Stimulated activated effector memory CD8-positive, alpha-beta T cell treated with anti-CD3 and anti-CD28 coated beads, Interleukin-12 subunit alpha, Interleukin-12 subunit beta, amount 100 ng/mL, for 72 hours (primary cell): ENCODE measurements at regions not wholly inside any gene's neighbourhood (a gene's known extent, or its start where the extent isn't known, plus 50 kb on each side); places are given as distances from the start of the nearest gene placed in this dataset.

Experiments used
- ATAC-seq: fragments of 150-1000 bp; cut with Tn5 transposase; 2 replicates; pipeline ENCODE4 v1.10.0; 2021
- DNase-seq, 2 donors: peaks; one replicate each; pipeline ENCODE4 v3.0.0; 2021 to 2022; ENCODE audit warnings: low spot score in 2 of 2
- H3K27ac Mint-ChIP-seq: one replicate; pipeline ENCODE4 v1.8.0; 2022; ENCODE audit warnings: mild to moderate bottlenecking, mixed read lengths
- H3K36me3 Mint-ChIP-seq: one replicate; pipeline ENCODE4 v1.8.0; 2022; ENCODE audit warnings: mild to moderate bottlenecking, mixed read lengths
- H3K4me1 Mint-ChIP-seq: one replicate; pipeline ENCODE4 v1.8.0; 2022; ENCODE audit warnings: mixed read lengths
- H3K4me3 Mint-ChIP-seq: one replicate; pipeline ENCODE4 v1.8.0; 2022; ENCODE audit warnings: mild to moderate bottlenecking, mixed read lengths
- H3K9me3 Mint-ChIP-seq: one replicate; pipeline ENCODE4 v1.8.0; 2022; ENCODE audit warnings: mixed read lengths

DNA sequence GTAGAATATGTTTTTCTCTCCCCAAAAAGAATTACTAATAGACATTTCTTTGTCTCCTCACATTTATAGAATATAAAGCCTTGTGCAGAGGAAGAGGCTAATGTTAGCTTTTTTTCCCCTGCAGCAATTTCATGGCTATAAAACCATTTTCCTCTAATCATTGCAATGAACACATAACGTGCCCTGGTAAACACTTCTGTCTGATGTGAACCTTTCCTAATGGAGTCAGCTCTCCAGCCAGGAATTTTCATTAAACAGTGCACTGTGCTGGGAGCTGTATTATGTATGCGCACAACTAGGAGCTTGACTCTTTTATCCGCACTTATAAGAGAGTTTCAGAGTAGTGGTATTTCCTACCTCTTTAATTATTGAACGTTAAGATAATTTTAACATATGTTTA lies 63.9 kb upstream of the SPATS2L start:
- DNase-seq = no peak
- H3K36me3 Mint-ChIP-seq = no peaks in the 10 kb centered on the region
- H3K4me1 Mint-ChIP-seq = peaks cover 6% of the 10 kb centered on the region
- no peak overlapping the region for H3K27ac Mint-ChIP-seq
- H3K4me3 Mint-ChIP-seq = no peak overlapping the region
- no peaks in the 10 kb centered on the region for H3K9me3 Mint-ChIP-seq
- no peak for ATAC-seq

DNA sequence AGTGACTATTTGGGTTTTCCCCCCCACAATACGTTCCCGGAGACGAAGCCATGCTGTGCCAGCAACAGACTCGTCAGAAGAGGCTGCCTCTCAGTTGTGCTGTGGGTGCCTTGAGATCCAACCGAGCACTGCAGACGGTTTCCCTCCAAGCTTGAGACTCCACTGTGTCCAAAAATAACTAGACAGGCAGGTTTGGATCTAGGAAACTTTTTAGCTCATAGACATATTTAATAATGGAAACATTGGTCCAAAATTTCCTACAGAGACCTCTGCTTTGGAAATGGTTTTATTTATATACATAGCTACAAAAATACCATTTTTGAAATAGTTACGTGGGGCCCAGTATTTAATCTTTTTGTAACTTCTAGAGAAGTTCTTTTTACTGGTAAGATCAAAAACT lies 63.1 kb upstream of the SPATS2L start:
- Mint-ChIP-seq H3K9me3 (no peaks in the 10 kb centered on the region), H3K36me3 (no peaks in the 10 kb centered on the region), H3K4me1 (peaks cover 6% of the 10 kb centered on the region), H3K4me3 (no peak overlapping the region), H3K27ac (no peak overlapping the region)
- DNase-seq = no peak
- no peak for ATAC-seq

GRCh38 chr2:200244111-200244510 lies 62.4 kb upstream of the SPATS2L start:
- Mint-ChIP-seq H3K4me1 (peaks cover 3% of the 10 kb centered on the region), H3K27ac (no peak overlapping the region), H3K4me3 (no peak overlapping the region), H3K9me3 (no peaks in the 10 kb centered on the region), H3K36me3 (no peaks in the 10 kb centered on the region)
- ATAC-seq (no peak), DNase-seq (no peak)

- no peaks in the 10 kb centered on the region for H3K9me3 Mint-ChIP-seq
- ATAC-seq = no peak
These were observed 59.0 kb upstream of the SPATS2L start for GRCh38 chr2:200247494-200247893.

GRCh38 chr2:200252265-200253067 lies 54.0 kb upstream of the SPATS2L start:
- Mint-ChIP-seq H3K9me3 (no peaks in the 10 kb centered on the region), H3K4me1 (no peaks in the 10 kb centered on the region), H3K27ac (no peak overlapping the region), H3K4me3 (no peak overlapping the region), H3K36me3 (no peaks in the 10 kb centered on the region)
- ATAC-seq (no peak), DNase-seq (no peak)

More at GRCh38 chr2:200247494-200247893, 59.0 kb upstream of the SPATS2L start:
- no peak for DNase-seq
- Mint-ChIP-seq H3K4me3 (no peak overlapping the region), H3K36me3 (no peaks in the 10 kb centered on the region), H3K4me1 (no peaks in the 10 kb centered on the region), H3K27ac (no peak overlapping the region)

- DNase-seq = no peak
- Mint-ChIP-seq H3K4me3 (no peak overlapping the region), H3K36me3 (no peaks in the 10 kb centered on the region), H3K9me3 (no peaks in the 10 kb centered on the region), H3K4me1 (no peaks in the 10 kb centered on the region), H3K27ac (no peak overlapping the region)
- ATAC-seq = no peak
These were observed 52.9 kb upstream of the SPATS2L start for GRCh38 chr2:200253639-200254038.

DNA sequence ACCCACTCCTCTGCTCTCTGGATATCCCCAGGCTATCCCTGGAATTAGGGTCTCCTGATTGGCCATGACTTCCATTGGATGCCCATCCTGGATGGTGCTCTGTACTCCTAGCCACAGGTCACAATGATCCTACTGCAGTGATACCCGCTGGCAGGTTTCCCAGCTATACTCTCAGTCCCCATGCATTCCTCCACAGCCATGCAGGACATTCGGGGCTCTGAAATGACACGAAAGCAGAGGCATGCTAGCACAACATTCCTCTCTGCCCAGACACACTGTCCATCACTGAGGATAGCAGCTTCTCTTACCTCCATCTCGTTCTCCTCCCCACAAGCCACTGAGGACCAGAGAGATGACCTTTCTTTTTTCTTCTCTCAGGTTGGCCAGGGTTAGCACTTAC lies 51.7 kb upstream of the SPATS2L start:
- no peaks in the 10 kb centered on the region for H3K9me3 Mint-ChIP-seq
- DNase-seq = no peak
- H3K4me3 Mint-ChIP-seq = no peak overlapping the region
- H3K36me3 Mint-ChIP-seq = no peaks in the 10 kb centered on the region
- H3K4me1 Mint-ChIP-seq = no peaks in the 10 kb centered on the region
- H3K27ac Mint-ChIP-seq = no peak overlapping the region
- ATAC-seq = no peak

DNA sequence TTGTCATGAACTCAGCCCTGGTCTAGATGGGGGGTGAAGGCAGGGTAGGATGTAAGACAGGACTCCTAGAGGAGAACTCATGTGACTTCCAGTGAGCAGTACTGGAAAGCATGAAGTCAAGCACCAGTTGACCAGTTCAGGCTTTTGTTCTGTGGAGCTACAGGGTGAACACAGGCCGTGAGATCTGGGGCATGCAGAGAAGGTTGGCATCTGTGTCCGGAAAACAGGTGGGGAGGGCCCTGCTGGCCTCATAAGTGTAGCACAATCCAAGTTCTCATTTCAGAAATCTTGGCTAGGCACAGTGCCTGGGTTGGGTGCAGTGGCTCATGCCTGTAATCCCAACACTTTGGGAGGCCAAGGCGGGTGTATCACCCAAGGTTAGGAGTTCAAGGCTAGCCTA lies 50.9 kb upstream of the SPATS2L start:
- no peaks in the 10 kb centered on the region for H3K36me3 Mint-ChIP-seq
- no peak overlapping the region for H3K4me3 Mint-ChIP-seq
- H3K9me3 Mint-ChIP-seq = no peaks in the 10 kb centered on the region

More for the DNA sequence above, 50.9 kb upstream of the SPATS2L start:
- DNase-seq (no peak), ATAC-seq (no peak)
- H3K4me1 Mint-ChIP-seq = no peaks in the 10 kb centered on the region
- H3K27ac Mint-ChIP-seq = no peak overlapping the region
